HCT116 (cell line): ENCODE measurements at regions not wholly inside any gene's neighbourhood (a gene's known extent, or its start where the extent isn't known, plus 50 kb on each side); places are given as distances from the start of the nearest gene placed in this dataset.
"Not testable (repeated sequence)": the region's sequence is repeated elsewhere in the genome, so short reads cannot be mapped to it uniquely, and the experiment has no call there.

ENCODE experiments used
- ATAC-seq: fragments of 200-7000 bp; cut with Tn5 transposase; 2 replicates; pipeline ENCODE4 v1.9.1; 2020; ENCODE audit warnings: mild to moderate bottlenecking, moderate library complexity
- BruUV-seq: library from RNA; stranded (reverse); fragments of 400-500 nt; replicated peaks from 2 replicates; lab custom pipeline; 2021; lab: Mats Ljungman, UMichigan
- CTCF ChIA-PET: fragments of 300-600 bp; sonication (Branson Sonifier 250); formaldehyde crosslinking; loops from one replicate; lab custom pipeline; 2021; ENCODE audit warnings: antibody characterized with exemption; lab: Charles Lee
- POLR2A ChIA-PET: fragments of 300-600, 350-600 bp; sonication (Branson Sonifier 250); formaldehyde crosslinking; loops from one replicate; lab custom pipeline; 2021; ENCODE audit warnings: antibody characterized with exemption; lab: Charles Lee
- RAD21 ChIA-PET, 2 experiments: fragments of 300-600 bp; sonication (Branson Sonifier 250); formaldehyde crosslinking; loops; one replicate each; lab custom pipeline; 2023; ENCODE audit warnings: low total read pairs in 2 of 2; ENCODE audit not compliant: uncharacterized antibody in 2 of 2, unreplicated experiment in 2 of 2, low non-redundant PET in 1 of 2; lab: Charles Lee
- DNase-seq: peaks from one replicate; pipeline ENCODE4 v3.0.0-alpha.2; 2010; ENCODE audit warnings: low read depth, low spot score
- H2AFZ ChIP-seq: fragments of 200-600 bp; shearing (Covaris generic), sonication (generic); 2 replicates; pipeline ENCODE4 v1.6.1; 2017; ENCODE audit warnings: low read depth, mixed run types, mixed read lengths, antibody characterized with exemption, low read length; ENCODE audit not compliant: poor library complexity, severe bottlenecking
- H3K27ac ChIP-seq: 2 replicates; pipeline ENCODE4 v1.5.1; 2012; ENCODE audit warnings: low read depth, low read length
- H3K27me3 ChIP-seq: fragments of 200-600 bp; sonication (generic); 2 replicates; pipeline ENCODE4 v1.6.1; 2016; ENCODE audit warnings: mixed run types, low read length, mixed read lengths; ENCODE audit not compliant: insufficient read depth
- H3K36me3 ChIP-seq, 2 experiments: fragments of 200-500 bp in 1 of 2; fragments of 200-600 bp in 1 of 2; sonication (Bioruptor generic) in 1 of 2; sonication (generic) in 1 of 2; 2 replicates each; pipeline versions ENCODE4 v1.5.1 to v1.6.1; 2014 to 2016; ENCODE audit warnings: low read length in 2 of 2, inconsistent platforms in 1 of 2, mixed read lengths in 1 of 2, mixed run types in 1 of 2; ENCODE audit not compliant: insufficient read depth in 2 of 2, control insufficient read depth in 1 of 2
- H3K4me1 ChIP-seq, 2 experiments: fragments of 200-600 bp in 1 of 2; sonication (generic) in 1 of 2; 2 replicates each; pipeline versions ENCODE4 v1.5.1 to v1.6.1; 2012 to 2017; ENCODE audit warnings: low read length in 2 of 2, inconsistent platforms in 1 of 2, mild to moderate bottlenecking in 1 of 2, mixed read lengths in 1 of 2, mixed run types in 1 of 2, moderate library complexity in 1 of 2; ENCODE audit not compliant: insufficient read depth in 2 of 2, control insufficient read depth in 1 of 2
- H3K4me2 ChIP-seq: fragments of 200-600 bp; sonication (generic); 2 replicates; pipeline ENCODE4 v1.6.1; 2017; ENCODE audit warnings: mixed run types, low read length, mixed read lengths
- H3K4me3 ChIP-seq, 2 experiments: fragments of 200-600 bp in 1 of 2; sonication (generic) in 1 of 2; replicated peaks in 1 of 2; 2 replicates each; pipeline ENCODE4 v1.5.1; 2011 to 2016; ENCODE audit warnings: low read length in 2 of 2, control low read depth in 1 of 2, low read depth in 1 of 2, mild to moderate bottlenecking in 1 of 2, mixed read lengths in 1 of 2, mixed run types in 1 of 2
- H3K79me2 ChIP-seq: fragments of 200-600 bp; sonication (generic); 2 replicates; pipeline ENCODE4 v1.6.1; 2017; ENCODE audit warnings: mild to moderate bottlenecking, mixed run types, low read length, moderate library complexity, mixed read lengths; ENCODE audit not compliant: insufficient read depth
- H3K9ac ChIP-seq: fragments of 200-600 bp; sonication (generic); 2 replicates; pipeline ENCODE4 v1.6.1; 2016; ENCODE audit warnings: low read length, mixed read lengths
- H3K9me2 ChIP-seq: fragments of 200-600 bp; sonication (generic), shearing (Covaris generic); 2 replicates; pipeline ENCODE4 v1.6.1; 2017; ENCODE audit warnings: mixed run types, mild to moderate bottlenecking, moderate library complexity; ENCODE audit not compliant: insufficient read depth
- H3K9me3 ChIP-seq, 2 experiments: fragments of 200-500 bp in 1 of 2; fragments of 200-600 bp in 1 of 2; sonication (Bioruptor generic) in 1 of 2; sonication (generic) in 1 of 2; 2 replicates each; pipeline ENCODE4 v1.6.1; 2014 to 2017; ENCODE audit warnings: low read length in 2 of 2, mixed read lengths in 2 of 2, inconsistent platforms in 1 of 2, low read depth in 1 of 2, mild to moderate bottlenecking in 1 of 2, mixed run types in 1 of 2, moderate library complexity in 1 of 2; ENCODE audit not compliant: control insufficient read depth in 1 of 2, insufficient read depth in 1 of 2
- H4K20me1 ChIP-seq: fragments of 200-600 bp; sonication (generic), shearing (Covaris generic); 2 replicates; pipeline ENCODE4 v1.6.1; 2017; ENCODE audit warnings: mixed run types, mild to moderate bottlenecking, moderate library complexity; ENCODE audit not compliant: insufficient read depth
- intact Hi-C: fragments of 100-400 bp; cut with micrococcal nuclease; formaldehyde crosslinking; loops from 2 replicates; pipeline ENCODE4 v1.10.0; 2022

GRCh38 chr5:21483790-21484497 lies 1369.2 kb downstream of the CDH12 start:
- DNase-seq, H3K9me3 ChIP-seq, H3K4me1 ChIP-seq, H4K20me1 ChIP-seq, RAD21 ChIA-PET, BruUV-seq, H3K36me3 ChIP-seq, CTCF ChIA-PET, intact Hi-C loops, H3K79me2 ChIP-seq, H3K9ac ChIP-seq, H3K9me2 ChIP-seq, H3K4me2 ChIP-seq, H3K27ac ChIP-seq, H3K27me3 ChIP-seq, H3K4me3 ChIP-seq, H2AFZ ChIP-seq, POLR2A ChIA-PET, ATAC-seq: not testable (repeated sequence)

- POLR2A ChIA-PET = not testable (repeated sequence)
Observed at GRCh38 chr5:21482983-21483650, 1370.0 kb downstream of the CDH12 start.

GRCh38 chr5:21482522-21482921 lies 1370.6 kb downstream of the CDH12 start:
- DNase-seq, H3K4me1 ChIP-seq, H3K9me2 ChIP-seq, H3K36me3 ChIP-seq, H4K20me1 ChIP-seq, H2AFZ ChIP-seq, intact Hi-C loops, BruUV-seq, POLR2A ChIA-PET, H3K27me3 ChIP-seq, H3K27ac ChIP-seq, H3K79me2 ChIP-seq, H3K9ac ChIP-seq, CTCF ChIA-PET, H3K4me2 ChIP-seq, RAD21 ChIA-PET, H3K4me3 ChIP-seq, ATAC-seq, H3K9me3 ChIP-seq: not testable (repeated sequence)

More at GRCh38 chr5:21482983-21483650, 1370.0 kb downstream of the CDH12 start:
- RAD21 ChIA-PET, H3K27me3 ChIP-seq, H3K36me3 ChIP-seq, intact Hi-C loops, H3K27ac ChIP-seq, CTCF ChIA-PET, H3K9me2 ChIP-seq, DNase-seq, ATAC-seq, H4K20me1 ChIP-seq, BruUV-seq, H3K9me3 ChIP-seq, H3K4me3 ChIP-seq, H3K4me2 ChIP-seq, H2AFZ ChIP-seq, H3K79me2 ChIP-seq, H3K4me1 ChIP-seq, H3K9ac ChIP-seq: not testable (repeated sequence)

- intact Hi-C loops, CTCF ChIA-PET, H3K9ac ChIP-seq: not testable (repeated sequence)
Observed at GRCh38 chr5:21481320-21482270, 1371.5 kb downstream of the CDH12 start.

More at GRCh38 chr5:21481320-21482270, 1371.5 kb downstream of the CDH12 start:
- H3K4me1 ChIP-seq, H3K79me2 ChIP-seq, BruUV-seq, H3K27me3 ChIP-seq, H3K9me3 ChIP-seq, H3K4me2 ChIP-seq, RAD21 ChIA-PET, ATAC-seq, H4K20me1 ChIP-seq, H3K4me3 ChIP-seq, DNase-seq, POLR2A ChIA-PET, H3K27ac ChIP-seq, H3K36me3 ChIP-seq, H2AFZ ChIP-seq, H3K9me2 ChIP-seq: not testable (repeated sequence)
